GM04503 (cell line): ENCODE measurements at regions not wholly inside any gene's neighbourhood (a gene's known extent, or its start where the extent isn't known, plus 50 kb on each side); places are given as distances from the start of the nearest gene placed in this dataset.
"Not testable (repeated sequence)": the region's sequence is repeated elsewhere in the genome, so short reads cannot be mapped to it uniquely, and the experiment has no call there.

ENCODE experiments used
- DNase-seq: peaks from one replicate; pipeline ENCODE4 v3.0.0-alpha.2; 2012; ENCODE audit warnings: low read depth

DNA sequence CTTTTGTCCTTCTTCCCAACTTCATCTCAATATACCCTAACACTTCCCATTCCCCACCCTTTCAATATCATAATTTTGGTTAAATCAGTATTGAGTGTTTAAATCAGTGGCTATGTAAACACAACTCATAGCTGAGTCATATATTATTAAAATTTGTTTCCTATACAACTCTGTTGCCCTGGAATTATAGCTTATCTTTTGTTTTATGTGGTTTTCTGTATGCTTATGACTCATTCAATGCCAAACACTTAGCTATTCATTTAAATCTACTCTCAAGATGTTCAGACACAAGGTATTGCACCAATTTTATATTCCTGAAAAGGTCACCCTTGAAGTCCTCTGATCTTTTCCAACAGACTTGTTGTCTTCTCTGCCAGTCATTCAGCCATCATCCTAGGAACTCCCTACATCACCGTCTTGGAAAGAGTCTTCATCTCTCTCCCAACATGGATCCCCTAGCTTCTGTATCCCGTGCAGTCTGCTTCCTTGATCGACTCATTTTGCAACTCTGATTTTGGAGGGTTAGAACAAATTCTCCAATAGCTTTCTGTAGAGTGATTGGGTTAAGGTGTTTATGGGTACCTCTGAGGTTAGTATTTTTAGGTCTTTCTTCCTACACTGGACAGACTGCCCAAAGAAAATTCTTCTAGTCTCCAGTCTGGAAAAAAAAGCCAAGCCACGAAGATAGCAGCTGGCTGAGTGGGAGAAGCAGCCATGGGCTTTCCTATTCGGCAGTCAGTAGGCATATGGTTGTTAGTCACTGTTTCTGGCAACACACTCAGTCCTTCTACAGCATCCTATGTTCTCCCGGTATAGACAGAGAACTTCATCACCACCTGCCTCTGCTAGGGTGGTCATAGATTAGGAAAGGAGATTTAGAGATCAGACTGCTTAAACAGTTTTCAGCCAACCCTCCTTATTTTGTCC, 102.1 kb downstream of the CRPPA start:
- no peak for DNase-seq

DNA sequence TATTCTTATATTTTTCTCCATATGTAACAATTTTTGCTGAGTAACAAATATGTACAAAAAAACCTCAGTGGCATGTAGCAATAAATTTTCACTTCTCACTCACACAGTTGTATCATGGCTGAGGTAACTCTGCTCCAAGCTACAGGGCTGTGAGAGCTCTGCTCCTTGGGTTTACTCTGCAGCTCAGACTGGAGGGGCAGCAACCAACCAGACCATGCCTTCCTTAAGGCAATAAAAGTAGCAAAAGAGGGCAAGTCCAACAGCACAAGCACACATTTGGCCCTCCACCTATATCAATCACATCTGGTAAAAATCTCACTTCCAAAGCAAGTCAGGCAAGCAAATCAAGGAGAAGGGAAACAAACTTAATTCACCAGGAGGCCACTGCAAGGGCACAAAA, 102.9 kb downstream of the CRPPA start:
- DNase-seq = no peak

DNA sequence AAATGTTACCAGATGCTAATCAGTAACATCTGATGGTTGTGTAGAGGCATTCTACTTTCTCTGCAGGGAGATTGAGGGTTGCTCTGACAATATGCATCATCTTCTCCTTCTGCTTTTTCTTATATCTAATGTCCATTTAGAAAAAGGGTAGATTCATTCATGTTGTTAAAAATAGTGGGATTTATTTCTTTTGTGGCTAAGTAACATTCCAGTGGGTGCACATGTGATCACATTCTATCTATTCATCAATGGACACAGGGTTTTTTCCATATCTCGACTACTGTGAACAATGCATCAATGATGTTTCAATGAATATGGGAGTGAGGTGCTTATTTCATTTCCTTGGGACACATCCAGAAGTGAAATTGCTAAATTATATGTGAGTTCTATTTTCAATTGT, 103.9 kb downstream of the CRPPA start:
- DNase-seq = no peak

DNA sequence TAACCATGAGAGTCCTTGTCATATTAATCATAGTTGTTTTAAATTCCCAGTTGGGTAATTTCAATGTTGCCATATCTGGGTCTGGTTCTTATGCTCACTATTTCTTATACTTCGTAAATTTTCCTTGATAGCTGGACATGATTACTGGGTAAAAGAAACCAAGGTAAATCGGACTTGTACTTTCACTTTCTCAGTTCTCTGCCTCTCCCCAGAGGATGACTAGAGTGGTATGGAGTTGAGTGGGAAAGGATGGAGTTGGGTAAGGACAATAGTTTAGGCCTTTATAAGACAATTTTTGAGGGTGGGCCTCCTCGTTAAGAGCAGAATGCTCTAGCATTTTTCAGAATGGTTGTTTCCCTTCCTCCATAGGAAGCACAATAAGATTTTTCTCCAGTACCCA, 106.1 kb downstream of the CRPPA start:
- no peak for DNase-seq

DNA sequence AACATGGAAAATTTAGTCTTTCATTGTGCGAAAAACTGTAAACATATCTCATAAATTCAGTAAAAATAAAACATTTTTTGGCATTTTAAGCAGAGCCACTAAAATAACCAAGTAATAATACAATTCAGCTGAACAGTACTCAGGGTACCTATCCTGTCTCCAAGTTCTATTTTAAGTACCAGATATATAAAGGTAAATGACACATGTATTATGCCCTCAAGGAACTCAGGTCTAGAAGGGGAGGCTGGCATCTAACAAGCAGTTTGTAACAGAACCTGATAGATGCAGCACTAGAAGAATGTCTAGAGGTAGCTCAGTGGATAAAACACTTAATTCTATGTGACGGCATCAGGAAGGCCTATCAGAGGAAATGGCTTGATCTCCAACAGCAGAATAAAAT, 112.2 kb downstream of the CRPPA start:
- no peak for DNase-seq

DNA sequence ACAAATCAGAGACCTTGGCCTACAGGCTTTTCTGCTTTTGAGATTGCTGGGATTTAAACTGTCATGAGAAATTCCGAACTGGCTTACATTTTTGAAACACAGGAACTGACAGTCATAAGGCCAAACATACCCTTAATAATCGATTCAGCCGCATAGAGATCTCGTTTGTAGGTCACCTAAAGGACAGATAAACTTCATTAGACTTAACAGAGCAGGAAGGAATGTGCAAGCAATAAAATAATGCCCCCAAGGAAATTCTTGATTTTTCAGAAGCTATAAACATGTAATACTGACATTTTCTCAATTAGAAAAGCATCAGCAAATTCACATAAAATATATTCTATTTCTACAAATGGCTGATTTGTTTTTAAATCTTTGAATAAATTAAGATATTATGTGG, 120.0 kb downstream of the CRPPA start:
- no peak for DNase-seq

DNA sequence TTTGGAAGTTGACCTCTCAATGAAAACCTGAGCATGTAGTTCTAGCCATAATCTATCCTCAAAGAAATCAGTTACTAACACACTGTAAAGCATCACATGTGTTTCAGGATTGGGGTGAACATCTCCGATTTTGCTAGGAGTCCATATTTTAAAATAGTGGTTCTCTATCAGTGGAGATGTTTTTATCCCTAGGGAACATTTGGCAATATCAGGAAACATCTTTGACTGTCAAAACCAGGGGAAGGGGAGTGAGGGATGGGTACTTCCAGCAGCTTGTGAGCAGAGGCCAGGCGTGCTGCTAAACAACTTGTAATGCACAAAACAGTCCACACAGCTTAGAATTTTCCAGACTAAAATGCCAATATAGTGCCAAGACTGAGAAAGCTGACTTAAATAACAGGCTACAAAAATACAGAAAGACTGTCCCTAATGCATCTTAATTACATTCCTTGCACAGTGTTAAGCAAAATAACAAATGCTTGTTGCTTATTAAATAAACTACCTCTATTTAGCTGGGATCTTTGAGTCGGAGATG, 120.9 kb downstream of the CRPPA start:
- no peak for DNase-seq

DNA sequence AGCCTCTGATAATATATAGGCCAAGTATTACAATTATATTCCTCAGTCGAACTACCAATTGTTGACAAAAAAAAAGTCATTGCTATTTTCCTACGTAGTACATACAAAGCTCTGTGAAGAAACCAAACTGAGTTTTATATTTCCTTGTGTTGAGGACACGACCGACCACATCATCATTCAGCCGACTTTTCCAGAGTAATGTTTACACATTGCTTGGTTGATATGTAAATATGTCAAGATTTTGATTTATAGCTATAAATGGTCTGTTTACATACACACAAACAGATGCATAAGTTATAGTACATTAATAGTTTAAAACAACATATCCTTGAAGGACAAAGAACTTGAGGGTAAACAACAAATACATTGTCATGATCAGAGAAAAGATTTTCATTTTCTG, 121.5 kb downstream of the CRPPA start:
- no peak for DNase-seq

DNA sequence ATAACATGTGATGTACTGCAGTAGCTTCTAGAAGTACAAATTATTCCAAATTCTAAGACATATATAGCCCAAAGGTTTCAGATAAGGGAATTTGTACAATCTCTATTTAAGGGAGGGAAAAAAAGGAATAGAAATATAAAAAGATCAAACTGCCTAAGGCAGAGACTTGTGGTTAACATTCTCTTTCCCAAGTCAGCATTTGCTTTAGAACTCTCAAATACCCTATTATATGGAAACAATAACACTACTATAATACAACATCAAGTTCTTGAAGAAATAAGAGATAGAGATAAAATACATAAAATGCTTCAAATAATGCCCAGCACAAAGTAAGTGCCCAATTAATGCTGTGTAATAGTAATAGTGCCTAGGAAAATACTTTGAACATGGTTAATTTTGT, 123.1 kb downstream of the CRPPA start:
- DNase-seq = no peak

DNA sequence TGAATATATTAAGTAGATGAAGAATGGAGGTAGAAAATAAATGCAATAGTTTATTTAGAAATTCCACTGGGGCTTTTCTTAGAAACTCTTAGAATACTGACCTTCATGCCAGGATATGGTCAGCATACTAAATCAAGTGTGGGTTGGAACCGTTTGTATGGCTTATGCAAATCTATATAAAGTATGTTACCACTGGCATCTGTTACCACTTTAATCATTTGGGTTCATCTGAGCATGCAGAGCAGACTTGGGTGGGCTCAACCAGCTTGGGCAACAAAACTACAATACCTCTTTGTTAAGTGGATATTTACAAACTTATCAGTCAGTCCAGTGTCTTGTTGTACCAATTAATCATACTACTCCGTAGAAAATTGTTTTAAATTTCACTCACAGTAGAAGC, 125.8 kb downstream of the CRPPA start:
- no peak for DNase-seq

DNA sequence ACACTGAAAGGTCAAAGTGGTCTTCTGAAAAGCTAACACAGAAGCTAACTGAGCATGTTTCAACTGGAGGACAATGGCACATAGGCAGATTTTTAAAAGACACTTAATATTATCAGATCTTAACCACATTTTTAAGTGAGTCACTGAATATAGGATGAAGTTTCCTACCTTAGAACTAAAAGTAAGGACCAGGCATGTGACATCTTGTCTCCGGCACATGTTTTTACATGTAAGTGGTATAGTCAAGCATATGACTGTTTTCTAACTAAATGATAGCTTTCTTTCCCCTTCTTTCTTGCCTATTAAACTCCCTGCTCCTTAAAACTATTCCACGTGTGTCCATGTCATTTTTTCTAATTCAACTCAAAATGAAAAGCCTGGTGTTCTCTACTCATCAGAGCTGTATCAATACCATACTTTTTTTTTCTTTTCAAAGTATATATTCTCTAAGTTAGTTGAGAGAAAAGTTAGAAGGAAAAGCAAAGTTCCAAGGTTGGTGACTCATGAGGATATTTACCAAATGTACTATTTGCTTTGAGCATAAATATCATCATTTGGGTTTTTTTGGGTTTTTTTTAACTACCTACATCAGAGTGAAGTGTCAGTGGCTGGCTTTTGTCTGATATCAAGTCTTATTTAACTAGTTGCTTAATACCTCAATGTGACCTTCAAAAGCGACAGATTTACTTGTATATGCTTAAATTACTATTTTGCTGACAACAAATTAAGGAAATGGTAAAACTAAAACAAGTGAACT, 127.5 kb downstream of the CRPPA start:
- no peak for DNase-seq

DNA sequence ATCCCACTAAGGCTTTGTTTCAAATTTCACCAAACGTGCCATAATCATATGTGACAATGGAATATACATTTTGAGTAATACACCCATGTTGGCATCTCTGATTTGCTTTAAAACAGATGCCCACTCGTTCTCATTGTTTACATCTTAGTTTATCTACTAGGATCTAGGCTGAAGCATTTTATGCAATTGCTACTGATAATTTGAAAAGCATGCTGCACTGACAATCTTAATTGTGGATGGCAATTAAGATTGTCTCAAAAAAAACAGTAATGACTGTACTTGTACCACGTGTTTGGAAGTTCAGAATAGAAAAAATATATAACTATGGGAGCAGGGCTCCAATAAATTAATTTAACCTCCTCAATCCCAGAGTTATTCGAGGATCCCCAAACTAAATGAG, 136.8 kb downstream of the CRPPA start:
- DNase-seq = no peak

DNA sequence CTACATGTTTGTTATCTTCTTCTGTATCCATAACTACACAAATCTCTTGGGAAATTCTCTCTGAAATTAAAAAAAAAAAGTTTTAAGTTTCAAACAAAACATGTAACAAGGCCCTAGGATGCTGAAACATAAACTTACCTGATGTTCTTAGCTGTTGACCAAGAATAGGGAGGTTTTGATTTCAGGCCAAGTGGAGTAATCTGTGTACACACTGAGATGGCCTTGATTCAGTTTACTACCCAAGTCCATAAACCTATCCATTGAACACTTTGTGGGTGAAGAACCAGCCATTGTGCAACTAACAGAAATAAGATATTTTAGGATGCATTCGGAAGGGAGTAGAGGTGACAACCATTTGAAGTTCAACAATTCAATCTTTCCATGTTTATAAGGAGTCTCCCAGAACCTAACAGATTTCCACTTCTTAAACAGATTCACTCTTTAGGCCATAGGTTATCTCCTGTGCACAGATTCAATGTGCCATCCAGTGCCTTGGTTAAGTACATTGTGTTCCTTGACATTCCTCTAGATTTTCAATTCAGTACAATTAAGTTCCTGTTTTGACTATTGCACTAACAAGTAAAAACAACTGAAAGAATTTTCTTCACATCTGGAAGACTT, 143.1 kb downstream of the CRPPA start:
- no peak for DNase-seq

DNA sequence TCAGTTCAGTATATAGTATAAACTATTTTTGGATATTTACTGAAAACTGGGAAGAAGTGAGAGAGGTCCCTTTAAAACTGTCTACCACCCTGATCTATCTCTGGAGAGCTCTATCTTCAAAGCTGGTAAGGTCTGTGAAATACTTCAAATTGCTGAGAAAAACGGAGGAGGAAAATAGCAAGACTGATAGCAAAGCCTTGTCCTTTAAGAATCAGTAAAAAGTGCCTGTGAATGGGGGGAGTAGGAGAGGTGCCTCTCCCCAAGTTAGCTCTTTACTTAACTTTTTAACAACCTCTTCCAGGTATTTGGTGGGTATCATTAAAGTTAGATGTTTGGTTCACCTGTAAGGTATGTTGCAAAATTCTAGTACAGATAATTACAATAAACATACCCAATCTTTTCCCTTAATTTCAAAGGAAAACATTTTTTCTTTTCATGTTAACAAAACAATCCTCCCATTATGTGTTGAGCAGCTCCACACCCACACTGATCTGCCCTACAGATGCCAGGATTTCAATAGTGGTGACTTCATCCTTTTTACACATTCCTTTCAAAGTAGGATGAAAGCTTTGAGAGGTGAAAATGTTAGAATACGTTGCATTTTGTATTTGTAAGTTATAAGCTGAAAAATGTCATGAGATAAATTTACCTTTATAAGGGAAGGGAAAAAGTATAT, 149.2 kb downstream of the CRPPA start:
- no peak for DNase-seq

DNA sequence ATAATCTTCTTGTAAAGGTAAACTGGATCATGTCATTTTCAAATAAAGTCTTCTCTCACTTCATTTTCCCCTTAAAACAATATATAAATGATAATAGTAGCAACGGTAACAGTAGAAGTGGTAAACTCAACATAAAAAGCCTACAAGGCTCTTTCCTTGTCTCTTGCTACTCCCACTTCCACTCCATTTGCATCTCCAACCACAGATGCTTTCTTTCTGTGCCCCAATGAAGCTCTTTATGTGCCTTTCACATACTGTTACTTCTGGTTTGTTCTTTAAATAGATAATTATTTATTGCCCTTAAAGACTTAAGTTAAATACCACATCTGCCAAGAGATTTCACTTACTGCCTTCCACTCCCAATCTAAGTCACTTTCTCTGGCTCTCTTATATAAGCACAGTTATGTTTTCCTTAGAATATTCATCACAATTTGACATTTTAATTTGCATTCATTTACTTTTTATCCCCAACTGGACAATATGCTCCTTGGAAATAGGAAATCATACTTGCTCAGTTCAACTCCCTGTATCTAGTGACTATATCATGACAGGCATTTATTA, 149.9 kb downstream of the CRPPA start:
- DNase-seq = no peak

DNA sequence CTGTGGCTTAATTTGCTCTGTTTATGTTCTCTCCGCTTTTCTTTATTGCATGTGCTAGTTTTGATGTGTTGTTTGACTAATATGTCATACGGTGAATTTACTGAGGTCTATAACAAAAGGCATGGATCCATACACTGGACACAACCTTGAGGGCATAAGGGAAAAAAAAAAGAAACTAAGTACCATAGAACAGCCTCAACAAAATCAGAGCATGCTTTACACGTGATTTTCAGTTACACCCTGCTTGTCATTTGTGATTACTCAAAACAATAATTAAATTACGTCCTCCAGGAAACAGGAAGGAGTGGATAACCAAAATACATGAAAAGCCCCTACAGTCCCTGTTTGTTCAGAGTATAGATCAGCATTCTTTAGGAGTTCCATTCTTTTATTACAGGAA, 150.5 kb downstream of the CRPPA start:
- no peak for DNase-seq

DNA sequence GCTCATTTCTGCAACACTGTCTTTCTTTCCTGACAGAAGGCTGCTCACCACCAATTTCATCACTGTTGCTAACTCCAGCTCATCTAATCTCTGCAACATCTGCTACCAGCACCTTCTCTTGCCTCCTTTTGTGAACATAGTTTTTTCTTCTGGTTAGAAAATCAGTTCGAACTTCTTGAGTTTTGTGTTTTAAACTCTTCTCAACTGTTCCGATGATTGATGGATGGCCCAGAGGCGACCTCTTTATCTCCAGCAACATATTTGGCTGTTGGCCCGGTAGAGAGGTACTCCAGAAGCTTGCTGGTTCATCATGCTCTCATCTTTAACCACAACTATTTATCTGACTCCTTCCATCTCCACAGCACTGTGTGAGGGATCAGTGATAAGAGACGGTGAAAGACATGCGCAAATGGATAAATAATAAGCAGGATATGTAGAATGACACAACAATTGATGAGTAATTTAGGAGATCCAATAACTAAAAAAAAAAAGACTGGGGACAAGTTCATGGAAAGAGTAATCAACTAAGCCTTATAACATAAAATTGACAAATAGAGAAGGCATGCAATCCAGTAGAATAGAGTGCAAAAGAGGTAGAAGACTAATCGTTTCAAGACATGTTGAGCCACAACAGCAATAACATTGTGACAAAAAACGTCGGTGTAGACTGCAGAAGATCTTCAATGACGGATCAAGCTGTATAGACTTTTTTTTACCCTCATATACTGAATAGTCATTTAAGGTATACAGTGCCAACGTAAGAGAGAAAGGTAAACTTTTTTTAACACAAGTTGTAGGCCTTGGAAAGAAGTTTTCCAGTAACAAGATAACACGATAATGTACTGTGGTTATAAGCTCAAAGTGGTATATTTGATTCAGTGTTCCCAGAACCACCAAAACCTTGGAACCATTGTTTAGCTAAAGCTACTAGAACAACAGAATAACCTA, 152.2 kb downstream of the CRPPA start:
- peak; percentile 25 for DNase-seq

DNA sequence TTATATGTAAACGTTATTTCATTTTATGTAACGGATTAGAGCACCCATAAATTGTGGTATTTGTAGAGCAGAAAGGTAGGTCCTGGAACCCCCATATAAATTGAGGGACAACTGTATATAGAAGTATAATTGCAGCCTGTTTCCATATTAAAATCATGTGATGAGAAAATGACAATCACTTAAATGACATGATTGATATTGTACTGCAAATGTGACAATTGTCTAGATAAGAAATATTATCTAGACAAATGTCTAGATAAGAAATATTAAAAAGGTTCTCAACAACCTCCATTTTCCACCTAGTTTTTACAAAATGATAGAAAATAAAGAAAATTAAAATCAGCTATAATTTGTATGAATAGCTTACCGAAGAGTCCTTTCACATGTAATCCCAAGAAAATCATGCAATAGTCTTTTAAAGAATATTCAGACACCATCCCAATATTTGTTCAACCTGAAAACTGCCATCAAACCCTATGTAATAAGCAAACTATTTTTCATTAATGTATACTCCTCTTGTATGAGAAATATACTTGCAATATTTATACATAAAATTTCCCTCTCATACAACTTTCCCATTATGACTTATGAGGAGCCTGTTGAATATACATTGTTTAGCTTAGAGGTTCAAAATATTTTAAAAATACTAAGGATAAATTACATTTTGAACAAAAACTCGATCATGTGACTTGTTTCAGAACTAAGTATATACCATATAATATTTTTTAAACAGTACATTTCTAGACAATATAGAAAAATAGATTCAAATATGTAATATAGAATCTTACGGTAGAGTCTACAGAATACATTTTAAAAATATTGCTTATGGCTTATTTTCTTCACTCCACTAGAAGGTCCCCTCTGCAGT, 153.2 kb downstream of the CRPPA start:
- DNase-seq = no peak

DNA sequence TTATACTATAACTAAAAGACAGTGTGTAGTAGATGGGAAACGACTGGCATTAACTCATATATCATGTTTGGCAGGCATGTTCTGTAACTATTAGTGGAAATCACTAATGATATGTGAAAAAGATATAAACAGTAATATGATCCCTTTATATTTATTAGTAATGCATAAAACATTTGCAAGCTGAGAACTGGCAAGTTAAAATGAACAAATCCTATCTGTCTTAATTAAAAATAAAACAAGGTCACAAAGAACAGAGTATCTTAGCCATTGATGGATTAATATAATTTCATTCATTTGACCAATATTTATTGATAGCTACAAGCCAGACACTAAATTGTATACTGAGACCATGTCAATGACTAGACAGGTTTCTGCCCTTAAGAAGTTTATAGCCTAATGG, 154.5 kb downstream of the CRPPA start:
- DNase-seq = no peak

DNA sequence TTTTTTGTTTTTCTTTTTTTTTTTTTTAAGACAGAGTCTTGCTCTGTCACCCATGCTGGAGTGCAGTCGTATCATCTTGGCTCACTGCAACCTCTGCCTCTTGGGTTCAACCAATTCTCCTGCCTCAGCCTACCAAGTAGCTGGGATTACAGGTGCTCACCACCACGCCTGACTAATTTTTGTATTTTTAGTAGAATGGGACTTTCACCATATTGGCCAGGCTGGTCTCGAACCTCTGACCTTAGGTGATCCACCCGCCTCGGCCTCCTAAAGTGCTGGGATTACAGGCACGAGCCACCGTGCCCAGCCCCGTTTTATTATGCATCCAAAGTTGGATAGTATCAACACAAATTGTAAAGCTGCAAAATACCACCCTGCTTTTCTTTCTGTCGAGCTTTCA, 154.9 kb downstream of the CRPPA start:
- not testable (repeated sequence) for DNase-seq
